ENCODE measurements at regions not wholly inside any gene's neighbourhood (a gene's known extent, or its start where the extent isn't known, plus 50 kb on each side); places are given as distances from the start of the nearest gene placed in this dataset.

GRCh38 chr4:125390126-125390525 is 75.4 kb downstream of the FAT4 start:
- TF ChIP-seq, protein P1, sequence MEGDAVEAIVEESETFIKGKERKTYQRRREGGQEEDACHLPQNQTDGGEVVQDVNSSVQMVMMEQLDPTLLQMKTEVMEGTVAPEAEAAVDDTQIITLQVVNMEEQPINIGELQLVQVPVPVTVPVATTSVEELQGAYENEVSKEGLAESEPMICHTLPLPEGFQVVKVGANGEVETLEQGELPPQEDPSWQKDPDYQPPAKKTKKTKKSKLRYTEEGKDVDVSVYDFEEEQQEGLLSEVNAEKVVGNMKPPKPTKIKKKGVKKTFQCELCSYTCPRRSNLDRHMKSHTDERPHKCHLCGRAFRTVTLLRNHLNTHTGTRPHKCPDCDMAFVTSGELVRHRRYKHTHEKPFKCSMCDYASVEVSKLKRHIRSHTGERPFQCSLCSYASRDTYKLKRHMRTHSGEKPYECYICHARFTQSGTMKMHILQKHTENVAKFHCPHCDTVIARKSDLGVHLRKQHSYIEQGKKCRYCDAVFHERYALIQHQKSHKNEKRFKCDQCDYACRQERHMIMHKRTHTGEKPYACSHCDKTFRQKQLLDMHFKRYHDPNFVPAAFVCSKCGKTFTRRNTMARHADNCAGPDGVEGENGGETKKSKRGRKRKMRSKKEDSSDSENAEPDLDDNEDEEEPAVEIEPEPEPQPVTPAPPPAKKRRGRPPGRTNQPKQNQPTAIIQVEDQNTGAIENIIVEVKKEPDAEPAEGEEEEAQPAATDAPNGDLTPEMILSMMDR (IDR thresholded peaks at IDR 0.05; ENCODE audit: low read depth, low read length), result no peak
- TF ChIP-seq EZH2phosphoT487 (IDR thresholded peaks at IDR 0.05; ENCODE audit: low read depth), result no peak
